A549 (cell line): ENCODE measurements at regions not wholly inside any gene's neighbourhood (a gene's known extent, or its start where the extent isn't known, plus 50 kb on each side); places are given as distances from the start of the nearest gene placed in this dataset.

Experiments used
- BHLHE40 ChIP-seq: IDR thresholded peaks from 2 replicates; pipeline ENCODE4 v1.6.1; 2012; ENCODE audit warnings: low read depth, low read length, inconsistent platforms
- CHD2 ChIP-seq: fragments of 150-350 bp; IDR thresholded peaks from 2 replicates; pipeline ENCODE4 v1.6.1; 2014; ENCODE audit warnings: low read length; ENCODE audit not compliant: partially characterized antibody
- EP300 ChIP-seq, 2 experiments: fragments of >200 bp; sonication (Bioruptor Twin); formaldehyde crosslinking; IDR thresholded peaks; 2 replicates in 1 of 2; 3 replicates in 1 of 2; pipeline ENCODE4 v1.6.1; 2016 to 2017
- JUNB ChIP-seq: fragments of >200 bp; sonication (Bioruptor Twin); formaldehyde crosslinking; IDR thresholded peaks from 2 replicates; pipeline ENCODE4 v1.6.1; 2016
- KDM1A ChIP-seq: fragments of 200-600 bp; sonication (generic); IDR thresholded peaks from 2 replicates; pipeline ENCODE4 v1.6.1; 2016; ENCODE audit warnings: low read depth, mild to moderate bottlenecking
- KDM5A ChIP-seq: fragments of 200-600 bp; sonication (generic); IDR thresholded peaks from 2 replicates; pipeline ENCODE4 v1.6.1; 2016; ENCODE audit warnings: antibody characterized with exemption, mild to moderate bottlenecking
- MAZ ChIP-seq: fragments of 150-350 bp; IDR thresholded peaks from 2 replicates; pipeline ENCODE4 v1.6.1; 2014; ENCODE audit warnings: antibody characterized with exemption, low read depth, low read length, borderline replicate concordance
- NPAS2 ChIP-seq: fragments of 250-450 bp; sonication (Bioruptor Pico); IDR thresholded peaks from 2 replicates; pipeline ENCODE4 v1.8.0; 2022; ENCODE audit warnings: mild to moderate bottlenecking, moderate library complexity, borderline replicate concordance
- PHF8 ChIP-seq: fragments of 200-600 bp; sonication (generic); IDR thresholded peaks from 2 replicates; pipeline ENCODE4 v1.6.1; 2016; ENCODE audit warnings: low read depth, mild to moderate bottlenecking, antibody characterized with exemption, moderate library complexity, borderline replicate concordance
- POLR2A ChIP-seq: IDR thresholded peaks from 2 replicates; pipeline ENCODE4 v1.6.1; 2012; ENCODE audit warnings: mild to moderate bottlenecking, low read length
- RAD21 ChIP-seq, 2 experiments: fragments of >200 bp in 1 of 2; sonication (Bioruptor Twin) in 1 of 2; formaldehyde crosslinking in 1 of 2; IDR thresholded peaks in 1 of 2; conservative IDR thresholded peaks in 1 of 2; 2 replicates in 1 of 2; 3 replicates in 1 of 2; pipeline ENCODE4 v1.6.1; 2012 to 2018; ENCODE audit warnings: inconsistent platforms in 1 of 2
- SREBF2 ChIP-seq: fragments of 450-650 bp; IDR thresholded peaks from 2 replicates; pipeline ENCODE4 v1.6.1; 2014; ENCODE audit warnings: mild to moderate bottlenecking, moderate library complexity
- TF ChIP-seq, protein P1 (sequence below): fragments of 450-650 bp; IDR thresholded peaks from 2 replicates; pipeline ENCODE4 v1.6.1; 2014; ENCODE audit warnings: antibody characterized with exemption
- TF ChIP-seq, protein P2 (sequence below): fragments of >200 bp; sonication (Bioruptor Twin); formaldehyde crosslinking; IDR thresholded peaks from 3 replicates; pipeline ENCODE4 v1.5.1; 2016

DNA sequence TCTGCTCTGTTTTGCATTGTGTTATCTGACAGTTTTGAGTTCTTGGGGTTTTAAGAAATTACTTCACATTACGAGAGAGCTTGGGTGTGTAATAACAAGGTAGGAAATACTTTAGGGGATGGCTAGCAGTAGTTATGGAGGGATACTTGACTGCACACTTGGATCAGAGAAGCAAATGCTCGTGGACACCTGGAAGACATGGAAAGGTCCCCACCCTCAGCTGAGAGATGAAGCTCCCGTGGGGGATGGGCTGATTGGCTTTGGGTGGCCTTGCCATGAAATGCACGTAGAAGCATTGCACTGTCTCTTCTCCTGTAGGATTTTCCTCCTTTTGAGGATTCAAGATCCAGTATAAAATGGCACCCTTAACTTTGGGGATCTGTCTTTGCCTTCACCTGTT is 61.5 kb upstream of the UNC93A start:
- TF ChIP-seq KDM1A (no peak), BHLHE40 (no peak), POLR2A (no peak), CHD2 (no peak), JUNB (no peak), KDM5A (no peak), MAZ (no peak), NPAS2 (CRISPR knock-in tag) (no peak), RAD21 (conservative IDR thresholded peaks at IDR 0.05 in 1 of 2, IDR thresholded peaks at IDR 0.05 in 1 of 2) (no peak), EP300 (IDR thresholded peaks at IDR 0.05) (no peak), PHF8 (no peak), SREBF2 (no peak)
- TF ChIP-seq, protein P1, sequence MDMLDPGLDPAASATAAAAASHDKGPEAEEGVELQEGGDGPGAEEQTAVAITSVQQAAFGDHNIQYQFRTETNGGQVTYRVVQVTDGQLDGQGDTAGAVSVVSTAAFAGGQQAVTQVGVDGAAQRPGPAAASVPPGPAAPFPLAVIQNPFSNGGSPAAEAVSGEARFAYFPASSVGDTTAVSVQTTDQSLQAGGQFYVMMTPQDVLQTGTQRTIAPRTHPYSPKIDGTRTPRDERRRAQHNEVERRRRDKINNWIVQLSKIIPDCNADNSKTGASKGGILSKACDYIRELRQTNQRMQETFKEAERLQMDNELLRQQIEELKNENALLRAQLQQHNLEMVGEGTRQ: no peak
- TF ChIP-seq, protein P2, sequence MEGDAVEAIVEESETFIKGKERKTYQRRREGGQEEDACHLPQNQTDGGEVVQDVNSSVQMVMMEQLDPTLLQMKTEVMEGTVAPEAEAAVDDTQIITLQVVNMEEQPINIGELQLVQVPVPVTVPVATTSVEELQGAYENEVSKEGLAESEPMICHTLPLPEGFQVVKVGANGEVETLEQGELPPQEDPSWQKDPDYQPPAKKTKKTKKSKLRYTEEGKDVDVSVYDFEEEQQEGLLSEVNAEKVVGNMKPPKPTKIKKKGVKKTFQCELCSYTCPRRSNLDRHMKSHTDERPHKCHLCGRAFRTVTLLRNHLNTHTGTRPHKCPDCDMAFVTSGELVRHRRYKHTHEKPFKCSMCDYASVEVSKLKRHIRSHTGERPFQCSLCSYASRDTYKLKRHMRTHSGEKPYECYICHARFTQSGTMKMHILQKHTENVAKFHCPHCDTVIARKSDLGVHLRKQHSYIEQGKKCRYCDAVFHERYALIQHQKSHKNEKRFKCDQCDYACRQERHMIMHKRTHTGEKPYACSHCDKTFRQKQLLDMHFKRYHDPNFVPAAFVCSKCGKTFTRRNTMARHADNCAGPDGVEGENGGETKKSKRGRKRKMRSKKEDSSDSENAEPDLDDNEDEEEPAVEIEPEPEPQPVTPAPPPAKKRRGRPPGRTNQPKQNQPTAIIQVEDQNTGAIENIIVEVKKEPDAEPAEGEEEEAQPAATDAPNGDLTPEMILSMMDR: no peak
